ENCODE measurements at regions not wholly inside any gene's neighbourhood (a gene's known extent, or its start where the extent isn't known, plus 50 kb on each side); places are given as distances from the start of the nearest gene placed in this dataset.

DNA sequence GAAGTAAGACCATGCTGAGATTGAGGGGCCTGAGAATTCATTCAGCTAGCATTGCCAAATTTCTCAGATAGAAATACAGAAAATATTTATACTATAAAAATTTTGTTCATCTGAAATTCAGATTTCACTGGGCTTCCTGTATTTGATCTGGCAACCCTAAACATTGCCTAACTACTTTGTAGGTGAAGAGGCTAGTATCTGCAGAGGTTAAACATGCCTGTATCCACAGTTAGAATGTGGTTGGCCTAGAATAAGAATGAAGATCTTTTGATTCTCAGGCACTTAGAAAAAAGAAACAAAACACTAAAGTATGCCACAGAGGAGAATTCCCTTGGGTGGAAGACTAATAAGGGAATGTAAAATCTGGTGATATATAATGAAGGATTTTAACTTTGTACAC is 189.0 kb downstream of the DIPK2A start:
- TF ChIP-seq, protein P1, sequence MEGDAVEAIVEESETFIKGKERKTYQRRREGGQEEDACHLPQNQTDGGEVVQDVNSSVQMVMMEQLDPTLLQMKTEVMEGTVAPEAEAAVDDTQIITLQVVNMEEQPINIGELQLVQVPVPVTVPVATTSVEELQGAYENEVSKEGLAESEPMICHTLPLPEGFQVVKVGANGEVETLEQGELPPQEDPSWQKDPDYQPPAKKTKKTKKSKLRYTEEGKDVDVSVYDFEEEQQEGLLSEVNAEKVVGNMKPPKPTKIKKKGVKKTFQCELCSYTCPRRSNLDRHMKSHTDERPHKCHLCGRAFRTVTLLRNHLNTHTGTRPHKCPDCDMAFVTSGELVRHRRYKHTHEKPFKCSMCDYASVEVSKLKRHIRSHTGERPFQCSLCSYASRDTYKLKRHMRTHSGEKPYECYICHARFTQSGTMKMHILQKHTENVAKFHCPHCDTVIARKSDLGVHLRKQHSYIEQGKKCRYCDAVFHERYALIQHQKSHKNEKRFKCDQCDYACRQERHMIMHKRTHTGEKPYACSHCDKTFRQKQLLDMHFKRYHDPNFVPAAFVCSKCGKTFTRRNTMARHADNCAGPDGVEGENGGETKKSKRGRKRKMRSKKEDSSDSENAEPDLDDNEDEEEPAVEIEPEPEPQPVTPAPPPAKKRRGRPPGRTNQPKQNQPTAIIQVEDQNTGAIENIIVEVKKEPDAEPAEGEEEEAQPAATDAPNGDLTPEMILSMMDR (IDR thresholded peaks at IDR 0.05; ENCODE audit: unreplicated experiment), result no peak
- DNase-seq (ENCODE audit: low spot score, unreplicated experiment), result no peak
- Mint-ChIP-seq H3K9me3 (ENCODE audit: low read depth) (peaks cover 19% of the 10 kb centered on the region), H3K4me3 (ENCODE audit: low read depth) (no peak overlapping the region), H3K27ac (no peak overlapping the region), H3K36me3 (ENCODE audit: insufficient read depth) (peaks cover 5% of the 10 kb centered on the region), H3K27me3 (no peaks in the 10 kb centered on the region), H3K4me1 (ENCODE audit: low read depth) (peaks cover 17% of the 10 kb centered on the region)

GRCh38 chr3:144162042-144162441 is 190.4 kb downstream of the DIPK2A start:
- Mint-ChIP-seq H3K9me3 (ENCODE audit: low read depth) (peaks cover 16% of the 10 kb centered on the region), H3K4me1 (ENCODE audit: low read depth) (peaks cover 17% of the 10 kb centered on the region), H3K4me3 (ENCODE audit: low read depth) (no peak overlapping the region), H3K36me3 (ENCODE audit: insufficient read depth) (peaks cover 5% of the 10 kb centered on the region), H3K27me3 (no peaks in the 10 kb centered on the region), H3K27ac (no peak overlapping the region)
- no peak for DNase-seq (ENCODE audit: low spot score, unreplicated experiment)
- TF ChIP-seq, protein P1 (IDR thresholded peaks at IDR 0.05; ENCODE audit: unreplicated experiment), result no peak

GRCh38 chr3:144164352-144164751 is 192.7 kb downstream of the DIPK2A start:
- H3K4me1 Mint-ChIP-seq (ENCODE audit: low read depth), result peaks cover 17% of the 10 kb centered on the region
- no peak overlapping the region for H3K27ac Mint-ChIP-seq
- H3K27me3 Mint-ChIP-seq, result no peaks in the 10 kb centered on the region
- no peak overlapping the region for H3K4me3 Mint-ChIP-seq (ENCODE audit: low read depth)
- no peaks in the 10 kb centered on the region for H3K36me3 Mint-ChIP-seq (ENCODE audit: insufficient read depth)
- no peak for DNase-seq (ENCODE audit: low spot score, unreplicated experiment)
- peaks cover 6% of the 10 kb centered on the region for H3K9me3 Mint-ChIP-seq (ENCODE audit: low read depth)
- TF ChIP-seq, protein P1 (IDR thresholded peaks at IDR 0.05; ENCODE audit: unreplicated experiment), result no peak

DNA sequence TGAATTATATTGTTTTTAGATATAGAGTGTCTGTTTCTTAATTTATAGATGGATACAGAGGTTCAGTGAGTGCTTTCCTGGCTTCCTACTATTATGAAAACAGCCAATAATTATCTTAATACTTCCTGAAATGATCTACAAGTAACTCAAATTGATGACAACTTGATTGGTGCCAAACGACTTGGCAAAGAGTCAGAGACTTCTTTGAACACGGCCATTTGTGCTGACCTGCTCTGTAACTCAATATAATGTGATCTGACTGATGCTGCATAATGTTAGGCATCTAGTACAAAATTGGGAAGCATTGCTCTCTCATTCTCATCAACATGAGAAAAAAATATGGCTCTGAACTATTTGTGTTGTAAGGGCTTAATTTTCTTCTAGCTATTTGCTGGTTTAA is 193.9 kb downstream of the DIPK2A start:
- no peaks in the 10 kb centered on the region for H3K36me3 Mint-ChIP-seq (ENCODE audit: insufficient read depth)
- H3K27ac Mint-ChIP-seq, result no peak overlapping the region
- no peak overlapping the region for H3K4me3 Mint-ChIP-seq (ENCODE audit: low read depth)
- DNase-seq (ENCODE audit: low spot score, unreplicated experiment), result no peak
- no peaks in the 10 kb centered on the region for H3K27me3 Mint-ChIP-seq
- peaks cover 17% of the 10 kb centered on the region for H3K4me1 Mint-ChIP-seq (ENCODE audit: low read depth)
- no peaks in the 10 kb centered on the region for H3K9me3 Mint-ChIP-seq (ENCODE audit: low read depth)
- TF ChIP-seq, protein P1 (IDR thresholded peaks at IDR 0.05; ENCODE audit: unreplicated experiment), result no peak

GRCh38 chr3:144167634-144168033 is 196.0 kb downstream of the DIPK2A start:
- Mint-ChIP-seq H3K27ac (no peak overlapping the region), H3K36me3 (ENCODE audit: insufficient read depth) (no peaks in the 10 kb centered on the region), H3K27me3 (no peaks in the 10 kb centered on the region), H3K9me3 (ENCODE audit: low read depth) (no peaks in the 10 kb centered on the region), H3K4me3 (ENCODE audit: low read depth) (no peak overlapping the region), H3K4me1 (ENCODE audit: low read depth) (peaks cover 4% of the 10 kb centered on the region)
- TF ChIP-seq, protein P1 (IDR thresholded peaks at IDR 0.05; ENCODE audit: unreplicated experiment), result no peak
- DNase-seq (ENCODE audit: low spot score, unreplicated experiment), result no peak

All from progenitor cell of endocrine pancreas (in vitro differentiated cells).